ENCODE measurements at regions not wholly inside any gene's neighbourhood (a gene's known extent, or its start where the extent isn't known, plus 50 kb on each side); places are given as distances from the start of the nearest gene placed in this dataset.

- TF ChIP-seq CTCF (IDR thresholded peaks at IDR 0.05; ENCODE audit: low read depth, low read length), result no peak
- H3K4me3 ChIP-seq (ENCODE audit: low read depth, low read length), result no peak overlapping the region
Measured at GRCh38 chr5:12780536-12780935, 876.3 kb upstream of the CTNND2 start.

- H3K4me3 ChIP-seq (ENCODE audit: low read depth, low read length), result no peak overlapping the region
- TF ChIP-seq CTCF (IDR thresholded peaks at IDR 0.05; ENCODE audit: low read depth, low read length), result no peak
Measured at GRCh38 chr5:12777342-12777741, 873.1 kb upstream of the CTNND2 start.

GRCh38 chr5:12772276-12772675 is 868.0 kb upstream of the CTNND2 start:
- no peak for TF ChIP-seq CTCF (IDR thresholded peaks at IDR 0.05; ENCODE audit: low read depth, low read length)
- no peak overlapping the region for H3K4me3 ChIP-seq (ENCODE audit: low read depth, low read length)

- TF ChIP-seq CTCF (IDR thresholded peaks at IDR 0.05; ENCODE audit: low read depth, low read length), result no peak
- H3K4me3 ChIP-seq (ENCODE audit: low read depth, low read length), result no peak overlapping the region
Measured at GRCh38 chr5:12759377-12759776, 855.1 kb upstream of the CTNND2 start.

DNA sequence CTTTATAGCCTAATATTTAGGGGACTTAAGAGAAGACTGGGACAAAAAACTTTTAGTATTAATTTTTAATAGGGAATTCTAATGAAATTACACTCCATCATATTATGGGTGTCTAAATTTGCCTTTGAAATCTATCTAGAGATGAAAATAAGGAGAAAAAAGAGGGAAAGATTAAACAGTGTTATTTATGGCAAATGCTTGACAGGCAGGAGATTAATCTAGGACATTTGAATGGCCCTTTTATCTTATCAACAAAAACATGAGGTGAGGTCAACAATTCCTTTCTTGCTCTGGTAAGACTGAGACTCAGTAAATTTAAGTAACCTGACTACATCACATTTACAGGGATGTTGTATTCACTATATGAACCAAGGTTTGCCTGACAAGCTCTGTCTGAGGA is 852.8 kb upstream of the CTNND2 start:
- H3K4me3 ChIP-seq (ENCODE audit: low read depth, low read length), result no peak overlapping the region
- no peak for TF ChIP-seq CTCF (IDR thresholded peaks at IDR 0.05; ENCODE audit: low read depth, low read length)

GRCh38 chr5:12745537-12745936 is 841.3 kb upstream of the CTNND2 start:
- TF ChIP-seq CTCF (IDR thresholded peaks at IDR 0.05; ENCODE audit: low read depth, low read length), result no peak
- H3K4me3 ChIP-seq (ENCODE audit: low read depth, low read length), result no peak overlapping the region

- no peak for TF ChIP-seq CTCF (IDR thresholded peaks at IDR 0.05; ENCODE audit: low read depth, low read length)
- no peak overlapping the region for H3K4me3 ChIP-seq (ENCODE audit: low read depth, low read length)
Measured at GRCh38 chr5:12743582-12743981, 839.3 kb upstream of the CTNND2 start.
